ENCODE measurements at regions not wholly inside any gene's neighbourhood (a gene's known extent, or its start where the extent isn't known, plus 50 kb on each side); places are given as distances from the start of the nearest gene placed in this dataset.
A peak's percentile ranks its signal among the peaks of the same experiment; 100 is the strongest.

- no peaks in the 10 kb centered on the region for H3K36me3 ChIP-seq (replicated peaks)
- no peak for DNase-seq
- in situ Hi-C loops (cut with HindIII; ENCODE audit: low pct_ligation_motif_present, low sequenced_read_pairs): no loop called here
- H3K27me3 ChIP-seq (replicated peaks): no peaks in the 10 kb centered on the region
- TF ChIP-seq, protein P1, sequence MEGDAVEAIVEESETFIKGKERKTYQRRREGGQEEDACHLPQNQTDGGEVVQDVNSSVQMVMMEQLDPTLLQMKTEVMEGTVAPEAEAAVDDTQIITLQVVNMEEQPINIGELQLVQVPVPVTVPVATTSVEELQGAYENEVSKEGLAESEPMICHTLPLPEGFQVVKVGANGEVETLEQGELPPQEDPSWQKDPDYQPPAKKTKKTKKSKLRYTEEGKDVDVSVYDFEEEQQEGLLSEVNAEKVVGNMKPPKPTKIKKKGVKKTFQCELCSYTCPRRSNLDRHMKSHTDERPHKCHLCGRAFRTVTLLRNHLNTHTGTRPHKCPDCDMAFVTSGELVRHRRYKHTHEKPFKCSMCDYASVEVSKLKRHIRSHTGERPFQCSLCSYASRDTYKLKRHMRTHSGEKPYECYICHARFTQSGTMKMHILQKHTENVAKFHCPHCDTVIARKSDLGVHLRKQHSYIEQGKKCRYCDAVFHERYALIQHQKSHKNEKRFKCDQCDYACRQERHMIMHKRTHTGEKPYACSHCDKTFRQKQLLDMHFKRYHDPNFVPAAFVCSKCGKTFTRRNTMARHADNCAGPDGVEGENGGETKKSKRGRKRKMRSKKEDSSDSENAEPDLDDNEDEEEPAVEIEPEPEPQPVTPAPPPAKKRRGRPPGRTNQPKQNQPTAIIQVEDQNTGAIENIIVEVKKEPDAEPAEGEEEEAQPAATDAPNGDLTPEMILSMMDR (IDR thresholded peaks at IDR 0.05; ENCODE audit: low read depth, low read length, missing control alignments): no peak
- no peak overlapping the region for H3K27ac ChIP-seq
- H3K4me3 ChIP-seq (ENCODE audit: low read depth, low read length): no peak overlapping the region
These were observed 165.9 kb downstream of the ZFP36L2 start for GRCh38 chr2:43060390-43061016.

DNA sequence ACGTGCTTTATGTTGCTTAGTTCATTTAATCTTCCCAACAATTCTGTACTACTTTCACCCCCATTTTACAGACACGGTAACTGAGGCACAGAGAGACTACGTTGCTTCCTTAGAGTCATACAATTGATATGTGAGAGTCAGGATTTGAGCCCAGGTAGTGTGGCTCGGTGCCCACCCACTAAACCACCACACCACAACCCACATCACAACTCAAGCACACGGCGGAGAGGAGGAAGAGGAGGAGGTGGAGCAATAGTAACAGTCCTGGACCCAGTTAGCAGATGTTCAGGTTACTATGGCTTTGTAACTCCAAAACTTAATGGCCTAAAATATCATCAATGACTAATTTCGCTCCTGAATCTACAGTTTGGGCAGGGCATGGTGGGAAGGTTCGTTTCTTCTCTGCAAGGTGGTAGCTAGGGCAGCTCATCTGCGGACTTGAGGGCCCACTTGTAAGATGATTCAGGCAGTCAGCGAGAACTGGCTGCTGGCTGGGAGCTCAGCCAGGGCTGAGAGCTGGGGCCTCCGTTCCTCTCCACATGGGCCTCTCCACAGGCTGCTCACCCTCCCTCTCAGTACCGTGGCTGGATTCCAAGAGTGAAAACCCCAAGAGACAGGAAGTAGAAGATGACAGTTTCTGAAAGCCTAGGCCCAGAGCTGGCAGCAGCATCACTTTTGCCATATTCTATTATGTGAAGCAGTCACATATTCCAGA, 167.1 kb downstream of the ZFP36L2 start:
- DNase-seq: peak; percentile 90
- Histone ChIP-seq H3K36me3 (replicated peaks) (no peaks in the 10 kb centered on the region), H3K4me3 (ENCODE audit: low read depth, low read length) (no peak overlapping the region), H3K27ac (no peak overlapping the region), H3K27me3 (replicated peaks) (no peaks in the 10 kb centered on the region)
- TF ChIP-seq, protein P1 (IDR thresholded peaks at IDR 0.05; ENCODE audit: low read depth, low read length, missing control alignments): no peak
- in situ Hi-C loops (cut with HindIII; ENCODE audit: low pct_ligation_motif_present, low sequenced_read_pairs): no loop called here

- Histone ChIP-seq H3K27ac (no peak overlapping the region), H3K27me3 (replicated peaks) (no peaks in the 10 kb centered on the region), H3K36me3 (replicated peaks) (no peaks in the 10 kb centered on the region), H3K4me3 (ENCODE audit: low read depth, low read length) (no peak overlapping the region)
- in situ Hi-C loops (cut with HindIII; ENCODE audit: low pct_ligation_motif_present, low sequenced_read_pairs): no loop called here
- no peak for DNase-seq
- TF ChIP-seq, protein P1 (IDR thresholded peaks at IDR 0.05; ENCODE audit: low read depth, low read length, missing control alignments): no peak
These were observed 167.7 kb downstream of the ZFP36L2 start for GRCh38 chr2:43058726-43059110.

DNA sequence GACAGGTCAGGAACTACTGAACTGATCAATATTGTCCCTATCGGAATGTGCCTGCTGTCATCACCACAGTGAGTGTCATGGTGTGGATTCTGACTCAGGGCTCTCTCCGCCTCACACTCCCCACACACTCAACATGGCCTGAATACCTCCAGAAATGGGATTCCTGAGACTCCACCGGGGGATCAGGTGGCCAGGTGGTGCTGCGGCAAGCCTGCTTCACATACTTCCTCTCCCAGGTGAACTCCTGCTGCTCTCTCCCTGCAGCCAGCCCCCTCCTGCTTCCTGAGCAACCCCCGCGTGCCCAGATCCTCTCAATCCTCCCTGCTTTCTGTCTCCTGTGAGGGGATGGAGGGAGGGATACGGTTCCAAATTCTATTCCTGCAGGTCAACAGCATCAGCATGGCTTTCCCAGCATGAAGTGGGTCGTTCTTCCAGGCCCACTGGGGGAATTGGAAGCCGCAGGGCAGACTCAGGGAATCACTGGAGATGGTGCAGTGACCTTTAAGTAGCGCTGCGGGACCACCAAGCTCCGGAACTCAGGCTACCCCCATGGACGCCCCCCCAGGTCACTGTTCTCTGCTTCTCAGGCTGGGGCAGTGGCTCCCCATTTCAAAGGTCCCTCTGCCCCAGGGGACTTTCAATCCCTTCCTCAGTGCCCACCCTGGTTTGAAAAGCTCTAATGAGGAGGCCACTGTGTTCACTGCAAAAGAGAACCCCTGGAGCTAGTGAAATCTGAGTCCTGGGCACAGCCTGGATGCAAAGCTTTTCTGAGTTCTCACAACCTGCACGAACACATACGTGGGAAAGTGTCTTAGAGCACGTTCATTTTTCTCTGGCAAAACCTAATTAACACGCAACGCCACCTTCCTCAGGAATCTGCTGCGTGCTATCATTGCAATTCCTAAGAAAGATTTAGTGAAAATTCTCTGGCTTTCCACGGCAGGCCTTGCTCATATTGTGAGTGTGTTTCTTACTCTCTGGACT, 168.4 kb downstream of the ZFP36L2 start:
- Histone ChIP-seq H3K27ac (no peak overlapping the region), H3K36me3 (replicated peaks) (no peaks in the 10 kb centered on the region), H3K4me3 (ENCODE audit: low read depth, low read length) (no peak overlapping the region), H3K27me3 (replicated peaks) (no peaks in the 10 kb centered on the region)
- TF ChIP-seq, protein P1 (IDR thresholded peaks at IDR 0.05; ENCODE audit: low read depth, low read length, missing control alignments): no peak
- in situ Hi-C loops (cut with HindIII; ENCODE audit: low pct_ligation_motif_present, low sequenced_read_pairs): no loop called here
- no peak for DNase-seq

DNA sequence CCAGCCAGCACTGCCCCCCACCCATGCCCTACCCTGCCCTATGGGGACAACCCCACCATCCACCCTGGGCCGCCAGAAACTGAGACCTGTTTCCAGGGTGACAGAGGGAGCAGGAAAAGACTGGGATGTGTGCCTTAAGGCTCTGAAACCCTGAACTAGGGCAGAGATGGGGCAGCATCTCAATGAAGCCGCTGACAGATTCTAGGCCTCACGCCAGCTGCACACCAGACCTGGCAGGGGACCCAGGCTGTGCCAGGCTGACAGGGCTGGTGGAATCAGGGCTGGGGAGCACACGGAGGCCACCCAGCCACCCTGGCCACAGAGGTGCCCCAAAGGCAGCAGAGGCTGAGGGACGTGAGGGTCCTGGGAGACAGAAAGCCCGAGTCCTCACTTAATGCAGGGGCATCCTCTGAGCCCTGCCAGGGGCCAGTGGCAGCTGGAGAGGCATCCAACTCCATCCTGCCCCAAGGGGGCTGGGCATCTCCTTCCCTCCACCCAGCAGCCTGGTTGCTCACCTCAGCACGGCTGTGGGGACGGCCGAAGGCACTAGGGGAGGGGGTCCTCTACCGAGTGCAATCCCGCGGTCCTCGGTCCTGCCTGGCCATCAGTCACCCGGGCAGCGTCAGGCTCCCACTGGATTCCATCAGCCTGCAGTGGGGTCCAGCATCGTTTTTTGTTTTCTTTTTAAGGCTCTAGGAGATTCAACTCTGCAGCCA, 169.2 kb downstream of the ZFP36L2 start:
- Histone ChIP-seq H3K36me3 (replicated peaks) (no peaks in the 10 kb centered on the region), H3K4me3 (ENCODE audit: low read depth, low read length) (no peak overlapping the region), H3K27me3 (replicated peaks) (no peaks in the 10 kb centered on the region), H3K27ac (no peak overlapping the region)
- in situ Hi-C loops (cut with HindIII; ENCODE audit: low pct_ligation_motif_present, low sequenced_read_pairs): no loop called here
- DNase-seq: no peak
- TF ChIP-seq, protein P1 (IDR thresholded peaks at IDR 0.05; ENCODE audit: low read depth, low read length, missing control alignments): no peak
